ENCODE measurements at regions not wholly inside any gene's neighbourhood (a gene's known extent, or its start where the extent isn't known, plus 50 kb on each side); places are given as distances from the start of the nearest gene placed in this dataset.

- Histone ChIP-seq H3K36me3 (ENCODE audit: control insufficient read depth, insufficient read depth, low read length) (no peaks in the 10 kb centered on the region), H3K27me3 (ENCODE audit: control insufficient read depth, insufficient read depth, low read length, poor library complexity, severe bottlenecking) (no peaks in the 10 kb centered on the region), H3K9me3 (ENCODE audit: control insufficient read depth, low read length) (no peaks in the 10 kb centered on the region), H3K27ac (ENCODE audit: low read depth, low read length) (no peak overlapping the region), H3K4me3 (ENCODE audit: low read length) (no peak overlapping the region), H3K4me1 (ENCODE audit: control insufficient read depth, insufficient read depth, low read length) (no peaks in the 10 kb centered on the region), H3K9ac (ENCODE audit: extremely low read depth, low read length, poor library complexity, severe bottlenecking) (no peak overlapping the region)
- DNase-seq: no peak
- Mint-ChIP-seq H3K27ac (no peak overlapping the region), H3K4me1 (no peaks in the 10 kb centered on the region), H3K9me3 (peaks cover 15% of the 10 kb centered on the region), H3K4me3 (no peak overlapping the region), H3K27me3 (ENCODE audit: insufficient read depth) (no peaks in the 10 kb centered on the region), H3K36me3 (ENCODE audit: low read depth) (no peaks in the 10 kb centered on the region)
- WGBS, 2 experiments (ENCODE audit: insufficient coverage in 1 of 2, insufficient read length in 1 of 2): 92% methylated on average over 2 of the region's 2 CpGs; no CpG with 5 or more reads in 1 of the 2 experiments
- no peak for TF ChIP-seq CTCF (conservative IDR thresholded peaks at IDR 0.05)
These were observed 159.2 kb upstream of the CPEB2 start for GRCh38 chr4:14842964-14843630.

- no peak overlapping the region for H3K4me3 Mint-ChIP-seq
- no peak overlapping the region for H3K27ac Mint-ChIP-seq
- DNase-seq: no peak
- no peak for TF ChIP-seq CTCF (conservative IDR thresholded peaks at IDR 0.05)
- peaks cover 9% of the 10 kb centered on the region for H3K9me3 Mint-ChIP-seq
- Histone ChIP-seq H3K9ac (ENCODE audit: extremely low read depth, low read length, poor library complexity, severe bottlenecking) (no peak overlapping the region), H3K4me3 (ENCODE audit: low read length) (no peak overlapping the region), H3K27me3 (ENCODE audit: control insufficient read depth, insufficient read depth, low read length, poor library complexity, severe bottlenecking) (no peaks in the 10 kb centered on the region), H3K36me3 (ENCODE audit: control insufficient read depth, insufficient read depth, low read length) (no peaks in the 10 kb centered on the region), H3K4me1 (ENCODE audit: control insufficient read depth, insufficient read depth, low read length) (no peaks in the 10 kb centered on the region), H3K9me3 (ENCODE audit: control insufficient read depth, low read length) (no peaks in the 10 kb centered on the region), H3K27ac (ENCODE audit: low read depth, low read length) (no peak overlapping the region)
- no peaks in the 10 kb centered on the region for H3K27me3 Mint-ChIP-seq (ENCODE audit: insufficient read depth)
- no peaks in the 10 kb centered on the region for H3K36me3 Mint-ChIP-seq (ENCODE audit: low read depth)
- H3K4me1 Mint-ChIP-seq: no peaks in the 10 kb centered on the region
- 83 to 88% methylated on average over 1 to 3 of the region's 4 CpGs for WGBS, 2 experiments (ENCODE audit: insufficient coverage in 1 of 2, insufficient read length in 1 of 2)
These were observed 158.2 kb upstream of the CPEB2 start for GRCh38 chr4:14844061-14844460.

- no peaks in the 10 kb centered on the region for H3K27me3 ChIP-seq (ENCODE audit: control insufficient read depth, insufficient read depth, low read length, poor library complexity, severe bottlenecking)
- TF ChIP-seq CTCF (conservative IDR thresholded peaks at IDR 0.05): no peak
- 93 to 100% methylated on average over 2 of the region's 2 CpGs for WGBS, 2 experiments (ENCODE audit: insufficient coverage in 1 of 2, insufficient read length in 1 of 2)
- no peak for DNase-seq
- H3K36me3 Mint-ChIP-seq (ENCODE audit: low read depth): no peaks in the 10 kb centered on the region
- H3K27ac Mint-ChIP-seq: no peak overlapping the region
- H3K9ac ChIP-seq (ENCODE audit: extremely low read depth, low read length, poor library complexity, severe bottlenecking): no peak overlapping the region
- no peaks in the 10 kb centered on the region for H3K9me3 Mint-ChIP-seq
- H3K4me1 ChIP-seq (ENCODE audit: control insufficient read depth, insufficient read depth, low read length): no peaks in the 10 kb centered on the region
- H3K4me1 Mint-ChIP-seq: peaks cover 2% of the 10 kb centered on the region
- H3K4me3 ChIP-seq (ENCODE audit: low read length): no peak overlapping the region
- H3K27me3 Mint-ChIP-seq (ENCODE audit: insufficient read depth): no peaks in the 10 kb centered on the region
- H3K27ac ChIP-seq (ENCODE audit: low read depth, low read length): no peak overlapping the region
- no peak overlapping the region for H3K4me3 Mint-ChIP-seq
- no peaks in the 10 kb centered on the region for H3K9me3 ChIP-seq (ENCODE audit: control insufficient read depth, low read length)
- no peaks in the 10 kb centered on the region for H3K36me3 ChIP-seq (ENCODE audit: control insufficient read depth, insufficient read depth, low read length)
These were observed 154.1 kb upstream of the CPEB2 start for GRCh38 chr4:14848229-14848628.
